GM19239 (cell line): ENCODE measurements at regions not wholly inside any gene's neighbourhood (a gene's known extent, or its start where the extent isn't known, plus 50 kb on each side); places are given as distances from the start of the nearest gene placed in this dataset.

Source experiments
- DNase-seq: peaks from one replicate; pipeline ENCODE4 v3.0.0; 2011; ENCODE audit warnings: low spot score; ENCODE audit not compliant: insufficient read length
- FAIRE-seq: peaks from 2 replicates; lab custom pipeline; 2011; peaks lifted over from hg19 to GRCh38; lab: Jason Lieb, UNC

DNA sequence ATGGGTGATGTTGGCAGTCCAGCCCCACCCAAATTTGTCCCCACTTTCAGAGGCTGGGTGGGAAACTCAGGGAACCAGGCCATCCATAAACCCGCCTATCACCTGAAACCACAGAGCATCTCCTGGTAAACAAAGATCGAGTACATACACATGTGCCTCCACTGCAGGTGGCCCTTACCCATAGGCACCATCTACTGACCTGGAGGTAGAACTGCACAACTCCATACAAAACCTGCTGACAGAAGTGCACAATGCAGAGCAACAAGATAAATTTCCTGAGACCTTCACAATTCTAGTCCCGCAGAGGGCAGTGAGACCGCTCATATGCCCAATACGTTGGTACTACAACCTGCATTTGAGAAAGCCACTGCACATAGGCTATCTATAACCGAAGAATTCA lies 856.3 kb downstream of the SUCLG1 start:
- DNase-seq (no peak), FAIRE-seq (no peak)

DNA sequence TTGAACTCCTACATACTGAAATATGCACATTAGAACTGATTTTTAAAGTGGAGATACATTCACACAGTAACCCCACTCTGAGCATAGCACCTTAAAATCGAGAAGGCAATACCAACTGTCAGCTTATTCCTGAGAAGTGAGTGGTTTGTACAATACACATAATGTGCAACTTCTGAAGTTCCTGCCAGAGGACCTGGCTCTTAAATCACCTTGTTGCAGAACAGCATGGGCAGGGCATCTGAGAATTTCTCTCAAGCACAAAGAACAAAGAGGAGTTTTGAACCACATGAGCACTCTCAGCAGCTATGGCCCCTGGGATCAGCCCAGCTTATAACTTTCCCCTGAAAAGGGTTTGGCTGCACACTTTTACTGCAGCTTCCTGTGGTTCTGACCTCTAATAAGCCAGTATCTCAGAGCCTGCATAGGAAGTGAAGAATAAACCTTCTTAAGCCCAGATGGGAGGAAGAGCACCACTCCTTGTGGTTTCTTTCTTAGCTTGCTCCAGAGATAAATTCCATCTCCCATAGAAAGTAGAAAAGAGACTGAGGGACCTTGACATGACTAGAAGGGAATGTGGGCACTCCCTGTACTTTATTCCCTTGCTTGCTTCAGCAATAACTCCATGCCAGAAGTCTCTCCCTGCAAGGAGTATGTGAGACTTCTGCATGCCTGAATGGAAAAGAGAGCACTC lies 862.3 kb downstream of the SUCLG1 start:
- DNase-seq (no peak), FAIRE-seq (no peak)

DNA sequence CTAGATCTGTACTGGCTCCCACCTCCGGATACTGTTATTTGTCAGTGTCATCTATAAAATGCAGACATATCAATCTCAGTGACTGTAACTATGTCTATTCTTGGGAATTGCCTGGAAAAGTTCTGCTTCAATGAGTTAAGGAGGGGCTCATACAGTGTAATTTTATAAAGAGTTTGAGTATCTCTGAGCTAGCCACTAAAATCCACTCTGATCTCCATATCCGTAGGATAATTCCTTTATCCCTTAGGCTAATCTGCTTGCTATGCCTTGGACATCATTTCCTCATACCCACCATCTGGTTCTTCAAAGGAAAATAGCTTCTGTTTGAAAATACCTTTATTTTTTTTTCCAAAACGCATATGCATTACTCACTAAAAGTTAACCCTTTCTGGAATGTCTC lies 863.2 kb downstream of the SUCLG1 start:
- FAIRE-seq (no peak), DNase-seq (no peak)

DNA sequence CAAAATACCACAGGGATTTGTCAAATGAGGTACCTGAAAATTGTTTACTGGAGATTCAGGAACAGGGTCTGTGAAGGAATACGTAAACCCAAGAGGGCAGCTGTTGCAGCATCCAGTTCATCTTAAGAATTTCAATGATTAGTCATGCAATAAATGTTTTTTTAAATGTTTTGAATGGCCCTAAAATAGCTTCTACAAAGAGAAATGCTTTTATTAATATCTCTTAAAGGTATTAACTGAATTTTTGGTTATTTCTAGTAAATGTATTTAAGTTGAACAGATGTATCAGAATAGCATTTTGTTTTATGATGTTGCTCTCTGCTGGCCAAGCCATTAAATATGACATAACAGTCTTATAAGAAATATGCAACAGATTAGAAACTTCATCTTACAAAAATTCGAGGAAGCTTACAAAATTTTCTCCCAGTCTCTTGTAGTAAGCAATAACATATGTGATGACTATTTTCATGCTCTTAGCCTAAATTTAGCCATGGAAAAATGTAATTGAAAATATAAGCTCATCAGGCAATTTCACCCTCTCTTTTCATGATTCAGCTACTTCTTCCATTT lies 863.9 kb downstream of the SUCLG1 start:
- no peak for DNase-seq
- no peak for FAIRE-seq

DNA sequence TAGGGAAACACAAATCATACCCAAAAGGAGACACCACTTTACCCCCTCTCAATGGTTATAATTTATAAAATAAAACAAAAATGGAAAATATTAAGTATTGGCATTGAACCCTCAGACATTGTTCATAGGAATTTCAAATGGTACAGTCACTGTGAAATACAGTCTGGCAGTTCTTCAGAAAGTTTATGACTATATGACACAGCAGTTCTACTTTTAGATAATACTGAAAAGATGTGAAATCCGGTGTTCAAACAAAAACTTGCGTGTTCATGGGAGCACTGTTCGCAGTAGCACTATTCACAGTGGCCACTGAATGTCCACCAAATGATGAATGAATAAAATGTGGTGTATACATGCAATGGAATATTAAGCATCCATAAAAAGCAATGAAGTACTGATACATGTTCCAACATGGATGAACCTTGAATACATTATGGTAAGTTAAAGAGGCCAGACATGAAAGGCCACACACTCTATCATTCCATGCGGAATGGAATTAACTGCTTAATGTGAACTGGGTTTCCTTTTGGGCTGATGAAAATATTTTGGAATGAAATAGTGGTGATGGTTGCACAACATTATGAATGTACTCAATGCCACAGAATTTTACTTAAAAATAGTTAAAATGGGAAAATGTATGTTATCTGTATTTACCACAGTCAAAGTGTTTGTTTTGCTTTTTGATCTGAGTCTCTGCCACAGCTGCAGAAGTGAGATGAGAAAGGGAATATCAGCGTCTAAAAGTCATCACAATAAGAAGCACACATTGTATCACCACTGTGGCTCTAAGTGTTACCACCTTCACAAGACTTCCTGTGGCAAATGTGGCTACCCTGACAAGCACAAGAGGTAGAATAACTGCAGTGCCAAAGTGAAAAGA lies 864.6 kb downstream of the SUCLG1 start:
- FAIRE-seq: no peak

DNA sequence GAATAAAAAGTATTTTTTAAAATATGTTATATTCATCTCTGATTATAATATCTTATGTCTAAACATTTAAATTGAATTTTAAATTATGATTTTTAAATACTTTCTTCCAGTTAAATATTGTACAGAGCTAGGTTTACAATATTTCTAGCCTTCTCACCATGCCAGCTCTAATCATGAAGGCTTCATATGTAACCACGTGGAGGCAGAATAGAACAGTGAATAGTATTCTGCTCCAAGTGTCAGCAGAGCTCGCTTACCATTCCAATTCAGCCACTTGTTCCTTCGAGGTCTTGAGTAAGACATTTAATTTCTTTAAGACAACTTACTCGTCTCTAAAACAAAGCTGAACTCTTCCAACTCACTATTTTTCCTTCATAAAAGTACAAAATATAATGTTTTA lies 871.8 kb downstream of the SUCLG1 start:
- no peak for FAIRE-seq
- no peak for DNase-seq

More for the DNA sequence above, 864.6 kb downstream of the SUCLG1 start:
- DNase-seq: no peak

DNA sequence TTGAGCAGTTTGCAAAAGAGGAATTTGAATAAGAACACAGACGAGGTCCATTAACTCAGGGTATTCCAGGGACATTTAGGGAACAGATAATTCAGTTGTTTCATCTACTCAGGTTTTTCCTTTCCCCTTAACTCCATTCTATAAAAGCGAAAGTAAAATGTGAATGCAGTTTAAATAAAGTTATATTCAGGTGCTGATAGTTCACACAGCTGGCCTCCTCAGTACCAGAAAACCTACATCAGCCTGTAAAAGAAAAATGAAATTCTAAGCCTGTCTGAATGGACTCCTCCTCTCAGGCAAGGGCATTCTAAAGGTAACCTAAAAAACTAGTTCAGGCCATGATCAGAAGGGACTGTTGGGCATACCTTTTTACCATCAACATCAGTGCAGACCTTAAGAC lies 873.8 kb downstream of the SUCLG1 start:
- FAIRE-seq: no peak
- no peak for DNase-seq

DNA sequence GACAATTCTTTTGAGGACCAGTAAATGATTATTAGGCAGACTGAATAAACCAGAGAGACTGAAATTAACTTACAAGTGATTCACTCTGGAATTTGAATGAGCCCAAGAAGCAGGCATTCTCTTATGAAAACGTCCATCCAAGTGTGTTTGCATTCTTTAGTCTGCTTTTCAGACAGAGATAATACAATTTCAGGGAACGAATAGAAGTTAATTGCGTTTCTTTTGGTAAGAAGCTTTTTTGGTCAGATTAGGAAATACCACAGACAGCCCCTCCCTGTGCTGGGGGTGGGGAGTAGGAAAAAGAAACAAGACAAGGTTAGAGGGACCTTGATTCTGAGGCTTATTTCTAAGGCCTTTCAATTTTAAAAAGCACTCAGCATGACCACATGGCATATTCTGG lies 874.4 kb downstream of the SUCLG1 start:
- FAIRE-seq: no peak
- no peak for DNase-seq

DNA sequence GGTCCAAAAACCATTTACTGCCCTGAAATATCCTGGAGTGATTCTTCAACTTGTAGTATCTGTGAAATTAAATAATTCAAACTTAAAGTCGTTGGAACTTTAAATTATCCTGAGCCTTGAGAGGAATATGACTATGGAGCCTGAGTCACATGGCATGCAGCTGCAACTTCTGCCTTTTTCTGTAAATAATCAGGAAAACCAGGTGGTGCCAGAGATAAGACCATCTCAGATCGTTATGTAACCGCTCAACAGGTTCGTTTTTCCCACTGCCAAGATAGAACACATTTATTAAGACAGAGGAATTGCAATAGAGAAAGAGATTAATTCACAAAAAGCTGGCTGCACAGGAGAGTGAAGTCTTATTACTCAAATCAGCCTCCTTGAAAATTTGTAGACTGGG lies 876.5 kb downstream of the SUCLG1 start:
- DNase-seq (no peak), FAIRE-seq (no peak)

DNA sequence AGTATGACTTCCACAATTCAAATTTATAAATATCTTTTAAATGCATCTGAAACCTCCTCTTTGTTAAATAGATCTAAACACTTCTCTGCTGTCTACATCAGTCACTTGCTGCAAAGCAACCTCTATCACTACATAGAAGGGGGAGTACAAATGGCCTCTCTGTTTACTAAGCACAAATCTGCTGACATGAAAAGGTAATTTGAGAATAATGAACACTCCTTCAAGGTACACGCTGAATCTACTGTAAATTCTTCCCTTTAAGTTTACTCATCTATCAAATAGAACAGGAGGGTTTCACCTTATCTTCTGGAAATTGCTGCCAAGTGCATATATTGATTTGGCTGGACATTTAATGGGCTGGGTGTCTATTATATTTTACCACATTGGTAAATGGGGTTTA lies 879.6 kb downstream of the SUCLG1 start:
- DNase-seq (no peak), FAIRE-seq (no peak)

DNA sequence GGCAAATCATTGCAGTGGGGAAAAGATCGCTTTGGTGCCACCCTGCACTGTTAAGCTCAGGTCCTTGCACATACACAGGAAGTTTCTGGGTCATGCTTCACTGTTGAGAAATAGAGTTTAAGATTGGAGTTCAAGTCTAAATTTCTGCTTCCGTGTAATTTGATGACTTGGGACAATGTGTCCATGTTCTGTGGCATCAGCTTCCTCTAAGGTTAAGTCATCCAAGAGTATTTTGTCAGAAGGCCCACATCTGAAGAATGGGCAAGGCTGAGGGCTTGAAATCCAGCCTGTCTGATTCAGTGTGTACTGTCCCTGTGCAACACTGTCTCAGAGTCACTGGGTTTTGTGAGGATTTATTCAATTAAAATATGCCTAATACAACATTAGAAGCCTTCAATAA lies 880.7 kb downstream of the SUCLG1 start:
- FAIRE-seq: no peak

DNA sequence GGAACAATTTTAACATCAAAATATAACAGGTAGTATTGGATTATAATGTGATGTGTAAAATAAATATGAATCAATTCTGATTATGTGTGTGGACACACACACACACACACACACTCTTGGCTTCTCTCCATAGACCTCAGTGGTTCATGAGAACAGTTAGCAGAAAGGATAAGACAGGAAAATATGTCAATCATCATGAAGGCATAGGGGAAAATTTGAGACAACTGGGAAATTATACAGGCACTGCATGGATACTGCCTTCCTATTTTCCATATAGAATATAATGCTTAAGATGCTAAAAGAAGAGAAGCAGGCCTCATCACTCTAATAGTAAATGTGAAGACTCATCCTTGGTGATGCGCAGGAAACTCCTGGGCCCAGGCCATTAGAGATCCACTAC lies 884.5 kb downstream of the SUCLG1 start:
- DNase-seq: no peak
- no peak for FAIRE-seq

More for the DNA sequence above, 880.7 kb downstream of the SUCLG1 start:
- no peak for DNase-seq

DNA sequence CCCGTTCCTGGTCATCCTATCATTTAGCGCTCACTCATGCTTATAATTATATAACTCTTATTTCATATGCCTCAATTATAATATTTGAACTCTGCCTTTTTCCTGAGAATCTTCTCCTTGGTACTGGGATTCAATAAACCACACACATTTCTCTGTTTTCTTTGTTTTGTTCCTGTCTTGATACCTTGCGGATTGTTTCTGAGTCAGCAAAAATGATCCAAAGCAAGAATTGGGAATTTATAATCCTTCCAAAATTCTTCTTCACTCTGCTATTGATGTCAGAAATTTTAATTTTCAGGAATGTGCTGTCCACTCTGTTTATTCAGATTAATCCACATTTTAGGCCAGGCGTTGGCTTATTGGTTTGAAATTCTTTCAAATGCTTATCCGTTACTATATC lies 886.0 kb downstream of the SUCLG1 start:
- DNase-seq (no peak), FAIRE-seq (no peak)

DNA sequence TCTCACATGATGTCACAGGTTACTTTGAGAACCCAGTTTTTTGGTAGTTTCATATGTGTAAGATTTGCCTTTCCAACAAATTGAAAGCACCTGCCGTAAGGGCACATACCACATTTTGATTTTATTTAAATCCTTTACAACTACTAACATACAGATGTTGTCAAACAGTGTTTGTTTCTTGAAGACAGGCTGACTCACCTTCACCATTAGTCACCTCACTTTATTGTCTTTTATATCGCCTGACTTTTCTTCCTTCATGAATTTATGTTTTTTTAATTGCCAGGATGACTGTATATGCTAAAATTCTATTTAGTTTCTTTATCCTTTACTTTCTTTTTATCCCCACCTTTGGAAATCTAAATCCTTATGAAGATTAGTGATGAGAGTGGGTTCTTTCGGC lies 886.7 kb downstream of the SUCLG1 start:
- DNase-seq (no peak), FAIRE-seq (no peak)

DNA sequence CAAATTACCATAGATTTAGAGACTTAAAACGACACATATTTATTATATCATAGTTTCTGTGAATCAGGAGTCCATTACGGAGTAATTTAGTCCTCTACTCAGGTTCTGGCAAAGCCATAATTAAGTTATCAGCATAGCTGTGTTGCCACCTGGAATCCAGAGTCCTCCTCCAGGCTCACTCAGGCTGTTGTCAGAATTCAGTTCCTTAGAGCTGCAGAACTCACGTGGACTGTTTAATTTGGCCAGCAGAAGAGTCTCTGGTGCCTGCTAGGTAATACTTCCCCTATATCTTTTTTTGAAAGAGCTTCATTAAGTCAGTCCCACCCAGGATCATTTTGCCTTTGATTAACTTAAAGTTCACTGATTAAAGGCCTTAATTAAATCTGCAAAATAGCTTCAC lies 891.5 kb downstream of the SUCLG1 start:
- FAIRE-seq: no peak

DNA sequence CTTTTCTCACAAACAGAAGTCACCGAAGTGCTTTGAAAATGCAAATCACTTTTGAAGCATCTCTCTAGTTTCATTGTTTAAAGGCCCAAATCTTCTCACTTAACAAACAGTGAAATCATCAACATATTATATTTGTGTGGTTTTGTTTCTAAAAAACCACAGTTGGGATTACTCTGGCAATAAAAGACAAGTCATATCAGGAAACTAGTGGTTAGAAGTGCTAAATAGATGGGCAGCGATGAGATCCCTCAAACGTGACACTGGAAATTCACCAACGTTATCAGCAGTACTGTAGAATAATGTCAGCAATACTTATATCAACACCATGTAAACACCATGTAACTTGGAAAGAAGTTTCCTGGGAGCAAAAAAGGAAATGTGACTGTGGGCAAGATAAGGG lies 893.5 kb downstream of the SUCLG1 start:
- no peak for FAIRE-seq

More for the DNA sequence above, 891.5 kb downstream of the SUCLG1 start:
- DNase-seq: no peak

DNA sequence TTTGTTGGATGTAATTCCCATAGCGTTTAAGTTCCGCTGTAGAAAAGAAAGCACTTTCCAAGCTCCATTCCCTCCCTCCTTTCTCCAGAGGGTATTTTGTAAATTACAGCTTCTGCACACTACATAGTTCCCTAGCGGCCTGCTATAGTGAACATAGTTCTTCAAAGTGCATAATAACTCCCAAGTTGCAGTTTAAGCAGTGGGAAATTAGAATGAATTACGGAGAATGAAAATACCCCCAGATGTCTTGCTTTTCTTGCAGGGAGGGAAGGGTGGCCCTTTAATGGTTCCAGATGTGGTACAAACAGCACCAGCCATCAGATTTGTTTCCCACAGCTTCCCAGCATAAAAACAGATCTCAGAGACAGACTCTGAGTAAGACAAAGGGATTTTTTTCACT lies 893.9 kb downstream of the SUCLG1 start:
- FAIRE-seq: no peak

More for the DNA sequence above, 893.5 kb downstream of the SUCLG1 start:
- DNase-seq: no peak

DNA sequence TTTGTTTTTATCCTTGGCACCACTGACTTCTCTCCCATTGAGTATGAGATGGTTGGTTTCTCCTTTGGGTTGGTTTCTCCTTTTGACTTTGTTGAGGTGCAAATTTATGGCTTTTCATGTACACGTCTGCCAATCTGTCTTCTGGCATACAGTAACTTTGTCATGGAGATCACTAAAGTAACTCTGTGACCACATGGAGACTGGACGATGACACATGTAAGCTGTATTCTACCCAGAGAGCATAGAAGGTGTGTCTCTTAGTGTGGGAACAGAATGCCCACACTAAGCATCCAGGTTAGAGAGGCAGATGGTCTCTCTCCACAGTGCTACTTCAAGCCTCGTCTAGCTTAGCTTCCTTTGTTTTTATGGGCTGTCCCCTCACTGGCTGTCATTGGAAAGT lies 897.5 kb downstream of the SUCLG1 start:
- no peak for FAIRE-seq
- no peak for DNase-seq

More for the DNA sequence above, 893.9 kb downstream of the SUCLG1 start:
- DNase-seq: no peak

DNA sequence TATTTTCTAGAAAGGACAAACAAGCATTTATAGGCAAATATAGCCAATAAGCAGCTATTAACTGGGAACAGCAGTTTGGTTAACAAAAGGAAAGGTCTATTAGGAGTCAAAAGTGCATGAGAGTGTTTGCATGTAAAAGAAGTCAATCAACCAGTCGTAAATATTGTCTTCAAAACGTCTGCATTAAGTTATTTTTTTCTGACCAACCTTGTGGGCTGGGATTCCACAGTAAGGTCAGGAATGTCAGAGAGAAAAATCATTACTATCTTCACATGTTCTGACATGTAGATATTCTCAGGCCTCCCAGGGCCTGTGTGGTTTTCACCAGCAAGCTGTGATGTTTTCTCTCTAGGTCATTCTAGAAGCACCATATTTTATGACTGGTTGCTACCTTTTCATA lies 922.5 kb downstream of the SUCLG1 start:
- no peak for DNase-seq
- no peak for FAIRE-seq

DNA sequence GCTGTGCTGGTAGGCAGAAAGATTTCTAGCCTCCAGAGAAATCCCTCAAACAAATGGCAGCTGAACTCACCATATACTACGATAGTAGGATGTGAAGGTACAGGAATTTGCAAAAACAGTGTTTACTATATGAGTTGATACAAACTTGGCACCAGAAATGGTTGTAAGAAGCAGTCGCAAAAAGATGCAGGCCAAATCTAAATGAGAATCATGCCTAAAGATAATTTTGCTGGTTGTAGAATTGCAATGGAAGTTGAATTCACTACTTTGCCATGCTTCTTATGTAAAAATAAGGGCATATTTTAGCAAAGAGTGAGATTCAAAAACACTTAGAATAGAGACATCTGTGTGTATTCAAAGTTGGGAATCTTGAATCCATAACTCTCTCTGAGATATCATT lies 924.7 kb downstream of the SUCLG1 start:
- DNase-seq (no peak), FAIRE-seq (no peak)

DNA sequence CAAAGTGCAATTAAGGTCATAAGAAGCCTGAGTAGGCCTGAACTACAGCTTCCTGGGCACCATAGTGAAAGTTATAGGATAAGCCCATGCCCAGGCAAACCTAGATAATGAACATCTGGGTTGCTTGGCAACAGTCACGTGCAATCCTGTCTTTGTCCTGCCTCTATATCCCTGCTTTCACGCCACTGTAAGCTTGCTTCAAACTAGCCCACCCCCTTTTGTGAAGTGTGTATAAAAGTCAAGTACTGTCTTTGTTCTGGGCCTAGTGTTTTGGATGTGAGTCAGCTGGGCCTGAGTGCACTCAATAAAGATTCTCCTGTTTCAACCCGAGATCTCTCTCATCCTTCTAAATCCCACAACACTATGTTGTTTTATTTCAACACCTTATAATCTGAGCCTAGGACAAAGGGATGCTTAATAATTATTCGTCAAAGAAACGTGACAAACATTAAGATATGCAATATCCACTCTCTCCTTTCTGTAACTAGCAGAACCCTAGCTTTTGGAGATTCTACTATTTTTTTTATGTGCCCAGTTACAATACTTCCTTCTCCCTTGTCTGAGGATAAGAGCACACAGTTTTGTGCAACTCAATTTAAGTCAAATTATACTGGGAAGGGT lies 927.8 kb downstream of the SUCLG1 start:
- FAIRE-seq (no peak), DNase-seq (no peak)
